ENCODE measurements at regions not wholly inside any gene's neighbourhood (a gene's known extent, or its start where the extent isn't known, plus 50 kb on each side); places are given as distances from the start of the nearest gene placed in this dataset.

DNA sequence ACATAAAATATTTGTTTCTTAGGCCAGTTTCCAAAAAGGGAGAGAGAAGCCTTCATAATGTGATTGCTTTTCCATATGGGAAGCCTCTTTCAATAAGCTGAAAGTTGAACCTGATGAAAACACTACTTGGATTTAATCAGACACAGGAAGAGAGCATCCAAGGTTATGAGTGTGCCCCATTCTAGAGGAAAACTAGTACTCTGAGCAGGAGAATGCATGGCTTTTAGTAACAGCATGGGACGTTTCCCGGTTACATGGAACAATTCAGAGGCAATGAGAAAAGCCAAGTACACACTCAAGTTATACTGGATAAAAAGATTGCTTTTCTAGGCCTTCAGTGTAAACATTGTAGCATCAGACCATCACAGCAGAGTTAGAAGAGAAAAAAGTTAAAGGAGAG lies 315.8 kb downstream of the ZNF516 start:
- DNase-seq: no peak

DNA sequence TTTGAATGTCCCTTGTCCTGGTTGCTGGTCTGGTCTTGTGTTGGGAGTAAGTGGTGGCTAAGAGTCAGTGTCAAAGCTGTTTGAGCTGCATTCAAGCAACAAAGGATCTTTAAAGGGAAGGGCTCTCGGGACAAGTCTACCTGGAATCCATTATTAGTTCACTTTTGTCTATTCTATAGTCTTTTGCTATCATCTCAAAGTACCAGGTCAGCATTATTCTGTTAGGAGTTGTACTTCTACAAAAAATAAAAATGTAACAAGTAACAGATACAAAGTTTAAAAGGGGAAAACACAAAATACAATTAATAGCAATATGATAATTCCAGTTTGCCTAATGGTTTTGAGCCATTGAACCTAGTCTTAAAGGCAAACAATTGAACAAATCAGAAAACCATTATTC lies 317.9 kb downstream of the ZNF516 start:
- DNase-seq: no peak

DNA sequence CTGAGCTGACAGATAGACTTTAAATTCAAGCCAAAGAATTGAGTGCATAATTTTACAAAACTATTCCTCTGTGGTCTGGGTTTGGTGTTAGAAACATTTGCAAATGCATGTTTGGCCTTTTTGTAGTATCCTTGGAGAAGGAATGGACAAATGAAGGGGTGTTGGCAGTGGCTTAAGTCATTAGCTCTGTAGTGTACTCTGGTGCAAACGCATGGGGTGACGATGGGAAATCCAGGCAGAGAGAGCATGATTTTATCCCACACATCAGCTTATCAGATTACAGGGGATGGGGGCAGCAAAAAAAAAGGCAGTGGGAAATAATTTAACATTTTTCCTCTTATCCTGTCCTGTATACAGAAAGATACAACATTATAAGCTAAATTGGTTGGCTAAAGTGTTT lies 320.6 kb downstream of the ZNF516 start:
- no peak for DNase-seq

DNA sequence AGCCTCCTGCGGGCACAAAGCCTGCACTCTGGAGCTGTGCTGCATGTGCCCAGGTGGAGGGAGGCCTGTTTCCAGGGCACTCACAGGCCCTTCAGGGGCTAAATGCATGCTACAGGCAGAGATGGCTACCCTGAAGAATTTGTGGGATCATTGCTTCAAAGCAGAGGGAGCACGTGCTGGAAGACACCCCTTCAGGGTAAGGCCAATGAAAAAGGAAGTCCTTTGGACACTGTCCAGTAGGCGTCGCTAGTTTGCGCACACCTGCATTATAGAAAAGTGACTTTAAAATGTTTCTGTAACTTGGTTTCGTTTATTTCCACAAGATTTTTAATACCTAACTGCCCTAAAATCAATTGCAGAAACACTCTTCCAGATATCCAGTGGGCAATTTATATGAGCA lies 325.3 kb downstream of the ZNF516 start:
- DNase-seq: no peak

DNA sequence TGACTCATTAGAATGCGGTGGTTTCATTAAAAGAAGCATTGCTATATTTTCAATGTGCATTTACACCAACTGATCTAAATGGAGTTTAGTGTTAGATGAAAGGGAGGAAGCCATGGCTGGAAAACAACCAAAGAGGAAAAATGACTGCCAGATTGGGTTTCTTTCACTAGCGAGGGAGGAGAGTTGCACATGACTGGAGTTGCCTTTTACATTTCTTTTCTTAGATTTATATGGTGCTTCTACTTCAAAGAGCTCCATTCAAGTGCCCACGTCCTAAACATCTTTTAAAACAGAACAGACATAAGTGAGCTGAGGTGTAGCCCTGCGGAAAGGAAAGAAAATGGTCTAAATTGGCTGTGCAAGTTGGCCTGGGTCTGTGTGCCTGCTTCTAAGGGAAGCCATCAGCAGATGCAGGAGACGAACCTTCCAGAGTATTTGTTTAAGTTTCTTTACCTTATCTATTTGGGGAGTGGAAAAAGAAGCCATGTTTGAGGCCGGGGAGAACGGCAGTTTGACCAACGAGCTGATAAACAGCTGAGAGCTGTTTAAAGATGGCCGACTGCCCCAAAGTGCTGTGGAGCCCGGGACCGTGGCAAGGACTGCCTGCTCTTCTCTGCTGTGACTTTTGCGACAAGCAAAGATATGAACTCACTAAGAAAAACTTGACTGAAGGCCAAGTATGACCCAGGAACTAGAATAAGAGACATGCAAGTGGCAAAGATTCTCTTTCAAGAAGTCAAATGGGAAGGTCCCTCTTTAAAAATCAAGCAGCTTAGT lies 327.0 kb downstream of the ZNF516 start:
- no peak for DNase-seq

GRCh38 chr18:76167410-76167809 lies 327.6 kb downstream of the ZNF516 start:
- DNase-seq: no peak

DNA sequence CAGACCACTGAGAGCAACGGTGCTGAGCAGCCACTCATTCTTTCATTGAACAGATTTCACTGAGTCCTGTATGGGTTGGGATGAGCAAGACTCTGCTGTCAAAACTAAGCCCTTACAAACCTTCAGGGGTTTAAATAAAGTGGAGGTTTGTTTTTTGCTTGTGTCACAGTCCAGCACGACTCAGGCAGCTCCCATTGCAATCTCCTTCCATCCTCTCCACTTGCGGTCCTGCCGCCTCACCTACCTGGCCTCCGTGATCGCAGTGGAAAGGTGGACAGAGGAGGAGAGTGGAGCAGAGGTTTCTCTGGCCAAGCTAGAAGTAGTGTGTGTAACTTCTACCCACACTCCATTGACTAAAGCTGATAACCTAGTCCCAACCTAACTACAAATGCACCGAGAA lies 332.2 kb downstream of the ZNF516 start:
- DNase-seq: no peak

GRCh38 chr18:76161983-76162382 lies 333.1 kb downstream of the ZNF516 start:
- no peak for DNase-seq

DNA sequence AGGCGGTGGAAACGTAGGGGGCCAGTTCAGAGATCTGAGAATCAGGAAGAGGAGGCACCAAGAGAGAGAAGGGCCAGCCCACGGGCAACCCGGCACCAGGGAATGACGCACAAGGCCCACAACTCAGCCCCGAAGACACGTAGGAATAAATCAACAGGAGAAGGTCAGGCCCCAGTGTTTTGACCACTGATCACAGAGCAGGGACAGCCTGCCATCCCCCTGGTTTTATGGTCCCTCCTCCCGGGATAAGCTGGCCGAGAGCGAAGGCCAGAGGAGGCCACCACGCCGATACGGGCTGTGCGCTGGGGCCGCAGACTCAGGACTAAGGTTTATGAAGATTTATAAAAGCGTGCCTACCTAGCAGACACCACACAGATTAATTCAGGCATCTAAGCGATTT lies 341.4 kb downstream of the ZNF516 start:
- DNase-seq: no peak

- DNase-seq: no peak
These were observed 345.3 kb downstream of the ZNF516 start for GRCh38 chr18:76149734-76150133.

GRCh38 chr18:76149284-76149683 lies 345.8 kb downstream of the ZNF516 start:
- DNase-seq: no peak

- DNase-seq: no peak
These were observed 349.3 kb downstream of the ZNF516 start for GRCh38 chr18:76145521-76146376.

- no peak for DNase-seq
These were observed 350.2 kb downstream of the ZNF516 start for GRCh38 chr18:76144844-76145243.

GRCh38 chr18:76142611-76143010 lies 352.4 kb downstream of the ZNF516 start:
- no peak for DNase-seq

GRCh38 chr18:76139844-76140243 lies 355.2 kb downstream of the ZNF516 start:
- DNase-seq: no peak

- DNase-seq: no peak
These were observed 357.8 kb downstream of the ZNF516 start for GRCh38 chr18:76137216-76137615.

DNA sequence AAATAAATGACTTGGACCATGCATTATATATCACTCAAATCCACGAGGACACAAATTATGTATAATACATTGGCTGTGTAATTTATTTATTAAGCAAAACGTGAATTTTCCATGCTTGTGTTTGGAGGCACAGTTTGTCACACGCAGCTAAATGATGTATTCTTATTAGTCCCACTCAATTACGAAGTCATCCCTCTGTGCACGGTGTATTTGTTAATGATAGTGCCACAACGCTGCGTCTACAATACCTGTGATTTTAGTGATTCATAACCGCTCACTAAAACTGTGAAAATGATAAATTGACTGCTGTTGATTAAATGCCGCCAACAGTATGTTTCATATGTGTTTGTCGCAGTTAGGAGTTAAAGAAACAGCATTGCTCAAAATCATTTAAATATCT lies 358.3 kb downstream of the ZNF516 start:
- no peak for DNase-seq

GRCh38 chr18:76134628-76135027 lies 360.4 kb downstream of the ZNF516 start:
- DNase-seq: no peak

- no peak for DNase-seq
These were observed 361.2 kb downstream of the ZNF516 start for GRCh38 chr18:76133873-76134272.

DNA sequence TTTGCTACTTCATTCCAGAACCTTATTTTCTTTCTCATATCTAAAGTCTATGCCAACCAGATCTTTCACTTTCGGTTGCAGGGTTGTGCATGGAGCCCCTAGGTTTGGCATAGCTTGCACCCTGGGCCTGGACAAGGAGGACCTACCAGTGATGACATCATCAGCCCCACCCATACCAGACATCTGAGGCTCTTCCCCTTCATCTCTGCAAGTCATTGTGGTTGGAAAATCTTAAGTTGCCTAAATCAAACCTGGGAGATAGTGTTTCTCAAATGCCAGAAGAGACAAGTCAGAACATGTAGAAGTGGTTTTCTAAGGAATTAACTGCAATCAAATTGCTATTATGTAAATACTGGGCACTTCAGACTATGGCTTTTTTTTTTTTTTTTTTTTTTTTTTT lies 363.3 kb downstream of the ZNF516 start:
- DNase-seq: no peak

DNA sequence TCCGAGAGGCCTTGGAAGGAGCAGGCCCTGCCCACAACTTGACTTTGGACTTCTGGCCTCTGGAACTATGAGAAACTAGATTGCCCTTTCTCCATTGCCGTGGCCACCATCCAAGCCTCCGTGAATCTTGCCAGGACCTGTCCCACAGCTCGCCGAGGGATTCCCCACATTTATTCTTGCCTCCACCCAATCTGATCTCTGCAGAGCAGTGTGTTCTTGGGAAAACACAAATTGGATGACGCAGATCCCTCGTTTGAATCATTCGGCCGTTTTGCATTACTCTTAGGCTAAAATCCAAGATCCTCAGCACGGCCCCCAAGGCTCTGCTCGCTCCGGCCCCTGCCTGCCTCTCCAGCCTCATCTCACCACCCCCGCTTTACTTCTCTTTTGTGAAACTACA lies 364.2 kb downstream of the ZNF516 start:
- no peak for DNase-seq

DNA sequence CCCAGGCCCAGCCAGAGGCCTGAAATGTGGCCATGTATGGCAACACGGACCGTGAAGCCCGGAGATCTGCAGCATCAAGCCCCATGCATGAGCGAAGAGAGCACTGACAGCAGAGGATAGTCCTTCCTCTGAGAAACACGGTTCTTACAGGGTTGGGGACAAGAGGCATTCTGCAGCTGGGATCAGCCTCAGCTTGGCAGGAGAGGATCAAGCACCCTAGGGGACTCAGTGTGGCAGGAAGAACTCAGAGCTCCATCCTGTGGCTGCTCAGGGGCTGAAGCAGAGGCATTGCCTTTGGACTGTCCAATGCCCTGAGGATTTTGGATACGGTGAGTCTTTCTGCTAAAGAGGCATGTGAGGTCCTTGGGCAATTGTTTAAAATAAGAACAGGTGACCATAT lies 368.7 kb downstream of the ZNF516 start:
- no peak for DNase-seq

DNA sequence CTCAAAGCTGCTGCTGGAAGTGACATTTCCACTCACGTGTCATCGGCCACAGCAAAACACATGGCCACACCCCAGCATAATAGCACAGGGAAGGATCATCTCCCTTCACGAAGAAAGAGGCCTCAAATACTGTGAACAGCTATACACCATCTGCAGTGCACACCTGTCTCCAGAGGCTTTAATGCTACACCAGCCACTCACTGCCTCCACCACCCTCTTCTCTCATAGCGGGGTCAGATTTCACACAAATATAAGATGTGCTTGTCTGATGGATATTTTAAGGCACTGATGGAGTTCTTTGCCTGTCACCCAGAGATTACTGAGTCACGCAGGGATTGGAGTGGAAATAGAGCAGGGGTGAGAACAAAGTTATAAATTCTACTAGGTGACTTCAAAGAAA lies 374.0 kb downstream of the ZNF516 start:
- no peak for DNase-seq

GRCh38 chr18:76115580-76115979 lies 379.5 kb downstream of the ZNF516 start:
- no peak for DNase-seq
